B cell (primary cell): ENCODE measurements at regions not wholly inside any gene's neighbourhood (a gene's known extent, or its start where the extent isn't known, plus 50 kb on each side); places are given as distances from the start of the nearest gene placed in this dataset.

Experiments
- ATAC-seq: fragments of 200-7000 bp; cut with Tn5 transposase; one replicate; pipeline ENCODE4 v1.10.0; 2021; ENCODE audit warnings: low read depth, mild to moderate bottlenecking, moderate number of reproducible peaks, moderate library complexity
- CTCF ChIA-PET: fragments of 350-600 bp; sonication (Branson Sonifier 250); formaldehyde crosslinking; loops from one replicate; lab custom pipeline; 2021; ENCODE audit warnings: antibody characterized with exemption, inconsistent platforms; lab: Charles Lee
- POLR2A ChIA-PET: fragments of 350-600 bp; sonication (Branson Sonifier 250); formaldehyde crosslinking; loops from one replicate; lab custom pipeline; 2021; ENCODE audit warnings: antibody characterized with exemption; lab: Charles Lee
- DNase-seq: peaks from one replicate; pipeline ENCODE4 v3.0.0; 2013
- H2AFZ ChIP-seq: 2 replicates; pipeline ENCODE4 v1.6.1; 2012; ENCODE audit warnings: mild to moderate bottlenecking, low read depth, low read length; ENCODE audit not compliant: insufficient read depth, poor library complexity, severe bottlenecking
- H3K27ac ChIP-seq, 2 donors: 1 replicate in 1 of 2; 2 replicates in 1 of 2; pipeline ENCODE4 v1.5.1; 2012 to 2013; ENCODE audit warnings: low read length in 2 of 2, mild to moderate bottlenecking in 2 of 2, moderate library complexity in 1 of 2
- H3K27me3 ChIP-seq, 4 experiments: fragments of 200-600 bp in 1 of 4; sonication (generic) in 1 of 4; replicated peaks in 1 of 4; 1 replicate in 2 of 4; 2 replicates in 2 of 4; pipeline versions ENCODE4 v1.6.1 to v1.7.0; 2013 to 2016; ENCODE audit warnings: low read length in 3 of 4, mild to moderate bottlenecking in 2 of 4, mixed read lengths in 1 of 4, moderate library complexity in 1 of 4; ENCODE audit not compliant: insufficient read depth in 4 of 4, control insufficient read depth in 3 of 4; ENCODE audit errors: control extremely low read depth in 1 of 4
- H3K36me3 ChIP-seq, 2 experiments: replicated peaks in 1 of 2; 1 replicate in 1 of 2; 2 replicates in 1 of 2; pipeline versions ENCODE4 v1.6.1 to v1.7.1; 2013; ENCODE audit warnings: low read length in 1 of 2; ENCODE audit not compliant: insufficient read depth in 2 of 2, control insufficient read depth in 1 of 2; ENCODE audit errors: control extremely low read depth in 1 of 2, extremely low read depth in 1 of 2
- H3K4me1 ChIP-seq, 2 donors: fragments of 200-600 bp in 1 of 2; sonication (generic) in 1 of 2; 1 replicate in 1 of 2; 2 replicates in 1 of 2; pipeline versions ENCODE4 v1.5.1 to v1.6.1; 2013 to 2017; ENCODE audit warnings: low read length in 2 of 2; ENCODE audit not compliant: control insufficient read depth in 2 of 2, insufficient read depth in 2 of 2
- H3K4me2 ChIP-seq: replicated peaks from 2 replicates; pipeline ENCODE3; 2012; ENCODE audit warnings: mild to moderate bottlenecking, low read depth, low read length; ENCODE audit not compliant: poor library complexity, severe bottlenecking
- H3K4me3 ChIP-seq, 5 experiments: fragments of 200-600 bp in 1 of 5; sonication (generic) in 1 of 5; 1 replicate in 3 of 5; 2 replicates in 2 of 5; pipeline versions ENCODE4 v1.5.1 to v1.7.0; 2011 to 2016; ENCODE audit warnings: low read length in 4 of 5, mild to moderate bottlenecking in 4 of 5, low read depth in 2 of 5, control low read depth in 1 of 5, moderate library complexity in 1 of 5; ENCODE audit not compliant: insufficient read depth in 1 of 5; ENCODE audit errors: control extremely low read depth in 1 of 5, extremely low read depth in 1 of 5
- H3K79me2 ChIP-seq: fragments of 200-600 bp; sonication (generic); one replicate; pipeline ENCODE4 v1.6.0; 2016; ENCODE audit warnings: low read length; ENCODE audit not compliant: control insufficient read depth, insufficient read depth
- H3K9ac ChIP-seq: fragments of 200-600 bp; sonication (generic); 2 replicates; pipeline ENCODE4 v1.6.1; 2017; ENCODE audit warnings: mild to moderate bottlenecking, low read length, moderate library complexity
- H3K9me3 ChIP-seq, 3 donors: one replicate each; pipeline versions ENCODE4 v1.6.1 to v1.7.1; 2013; ENCODE audit warnings: low read length in 2 of 3; ENCODE audit not compliant: control insufficient read depth in 2 of 3, insufficient read depth in 1 of 3; ENCODE audit errors: control extremely low read depth in 1 of 3
- H4K20me1 ChIP-seq: 2 replicates; pipeline ENCODE4 v1.6.0; 2012; ENCODE audit warnings: mild to moderate bottlenecking, low read length; ENCODE audit not compliant: insufficient read depth, control insufficient read depth, poor library complexity, severe bottlenecking
- H3K27ac Mint-ChIP-seq: one replicate; pipeline ENCODE4 v1.8.0; 2021; ENCODE audit warnings: mixed read lengths
- H3K27me3 Mint-ChIP-seq: one replicate; pipeline ENCODE4 v1.8.0; 2021; ENCODE audit warnings: mixed read lengths
- H3K4me1 Mint-ChIP-seq: one replicate; pipeline ENCODE4 v1.8.0; 2021; ENCODE audit warnings: mixed read lengths
- H3K4me3 Mint-ChIP-seq: one replicate; pipeline ENCODE4 v1.8.0; 2021; ENCODE audit warnings: mixed read lengths
- H3K9me3 Mint-ChIP-seq: one replicate; pipeline ENCODE4 v1.8.0; 2022; ENCODE audit warnings: mixed read lengths; ENCODE audit not compliant: insufficient read depth
- CTCF ChIP-seq: fragments of 200-600 bp; IDR thresholded peaks from one replicate; pipeline ENCODE4 v1.8.0; 2022; ENCODE audit warnings: antibody characterized with exemption, mild to moderate bottlenecking
- EZH2 ChIP-seq: IDR thresholded peaks from 2 replicates; pipeline ENCODE4 v1.6.1; 2012; ENCODE audit warnings: borderline replicate concordance, low read depth, mild to moderate bottlenecking, moderate library complexity, low read length; ENCODE audit not compliant: insufficient read depth, poor library complexity, severe bottlenecking
- WGBS: methylation state at CpG from one replicate; pipeline ENCODE4 v1.1.5; 2013; ENCODE audit warnings: missing lambda C conversion rate; ENCODE audit not compliant: insufficient coverage; 5-methylcytosine and 5-hydroxymethylcytosine counted together
- intact Hi-C: fragments of 100-400 bp; cut with micrococcal nuclease; formaldehyde crosslinking; loops from one replicate; pipeline ENCODE4 v1.10.0; 2022

- Mint-ChIP-seq H3K27me3 (no peaks in the 10 kb centered on the region), H3K9me3 (no peaks in the 10 kb centered on the region), H3K4me1 (no peaks in the 10 kb centered on the region), H3K4me3 (no peak overlapping the region), H3K27ac (no peak overlapping the region)
- Histone ChIP-seq H2AFZ (no peak overlapping the region), H3K4me3 (no peak overlapping the region), H3K79me2 (no peaks in the 10 kb centered on the region), H3K4me1 (no peaks in the 10 kb centered on the region), H3K9ac (no peak overlapping the region), H3K27me3 (no peaks in the 10 kb centered on the region), H3K27ac (no peak overlapping the region), H3K4me2 (no peak overlapping the region), H3K36me3 (peaks cover 0 to 5% of the 10 kb centered on the region in 2 experiments), H4K20me1 (no peaks in the 10 kb centered on the region), H3K9me3 (no peaks in the 10 kb centered on the region)
- CTCF ChIA-PET, result no interaction called here
- ATAC-seq (no peak), DNase-seq (no peak)
- intact Hi-C loops, result no loop called here
- POLR2A ChIA-PET, result no interaction called here
- no CpG with 5 or more reads among the region's 2 CpGs for WGBS
- no peak for TF ChIP-seq EZH2
These were observed 68.7 kb upstream of the SLC4A11 start for GRCh38 chr20:3307725-3308124.

GRCh38 chr20:3307078-3307477 lies 68.1 kb upstream of the SLC4A11 start:
- no peak overlapping the region for H3K9ac ChIP-seq
- WGBS, result 100% methylated on average over 2 of the region's 2 CpGs
- H3K27ac ChIP-seq, result no peak overlapping the region
- Mint-ChIP-seq H3K9me3 (no peaks in the 10 kb centered on the region), H3K4me1 (no peaks in the 10 kb centered on the region), H3K27me3 (no peaks in the 10 kb centered on the region), H3K27ac (no peak overlapping the region), H3K4me3 (no peak overlapping the region)
- H2AFZ ChIP-seq, result no peak overlapping the region
- H3K4me2 ChIP-seq, result no peak overlapping the region
- no peak overlapping the region for H3K4me3 ChIP-seq
- H3K79me2 ChIP-seq, result no peaks in the 10 kb centered on the region
- CTCF ChIA-PET, result no interaction called here
- no peaks in the 10 kb centered on the region for H4K20me1 ChIP-seq
- DNase-seq (no peak), ATAC-seq (no peak)
- no peaks in the 10 kb centered on the region for H3K9me3 ChIP-seq
- intact Hi-C loops, result no loop called here
- H3K36me3 ChIP-seq, result peaks cover 0 to 5% of the 10 kb centered on the region in 2 experiments
- no peaks in the 10 kb centered on the region for H3K4me1 ChIP-seq
- TF ChIP-seq EZH2 (no peak), CTCF (no peak)
- no peaks in the 10 kb centered on the region for H3K27me3 ChIP-seq
- POLR2A ChIA-PET, result no interaction called here
